ENCODE measurements at regions not wholly inside any gene's neighbourhood (a gene's known extent, or its start where the extent isn't known, plus 50 kb on each side); places are given as distances from the start of the nearest gene placed in this dataset.

DNA sequence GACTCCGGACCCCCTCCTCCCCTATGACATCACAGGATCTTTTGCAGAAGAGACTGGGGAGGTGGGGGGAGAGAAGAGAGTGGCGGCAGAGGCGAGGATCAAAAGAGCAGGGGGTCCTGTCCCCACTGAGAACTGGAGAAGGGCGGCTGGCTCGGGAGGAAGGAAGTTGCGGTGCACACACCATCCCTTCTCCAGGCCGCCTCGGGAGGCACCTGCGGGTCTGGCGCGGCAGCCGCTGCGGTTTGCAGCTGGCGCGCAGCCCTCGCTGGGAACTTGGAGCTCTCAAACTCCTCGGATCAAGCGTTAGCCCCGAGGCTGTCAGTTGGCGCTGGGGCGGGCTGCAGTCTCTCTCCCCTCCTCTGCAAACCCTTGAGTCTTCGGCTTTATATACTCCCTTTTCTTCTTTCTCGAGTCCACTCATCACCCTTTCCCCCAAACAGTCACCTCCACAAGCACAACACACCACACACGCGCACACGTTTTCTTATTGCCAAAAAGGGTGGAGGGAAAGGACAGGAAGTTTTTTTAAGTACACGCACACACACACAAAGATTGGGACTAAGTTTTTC lies 180.7 kb downstream of the TBXT start:
- H3K4me3 ChIP-seq (replicated peaks; ENCODE audit: low read depth, low read length) = no peak overlapping the region
- no peaks in the 10 kb centered on the region; the same call in 1 of the 2 replicates for H3K27me3 ChIP-seq (replicated peaks; ENCODE audit: control insufficient read depth, insufficient read depth, low read length)
- H3K36me3 ChIP-seq (ENCODE audit: control insufficient read depth, insufficient read depth, low read length) = no peaks in the 10 kb centered on the region
- TF ChIP-seq, protein P1, sequence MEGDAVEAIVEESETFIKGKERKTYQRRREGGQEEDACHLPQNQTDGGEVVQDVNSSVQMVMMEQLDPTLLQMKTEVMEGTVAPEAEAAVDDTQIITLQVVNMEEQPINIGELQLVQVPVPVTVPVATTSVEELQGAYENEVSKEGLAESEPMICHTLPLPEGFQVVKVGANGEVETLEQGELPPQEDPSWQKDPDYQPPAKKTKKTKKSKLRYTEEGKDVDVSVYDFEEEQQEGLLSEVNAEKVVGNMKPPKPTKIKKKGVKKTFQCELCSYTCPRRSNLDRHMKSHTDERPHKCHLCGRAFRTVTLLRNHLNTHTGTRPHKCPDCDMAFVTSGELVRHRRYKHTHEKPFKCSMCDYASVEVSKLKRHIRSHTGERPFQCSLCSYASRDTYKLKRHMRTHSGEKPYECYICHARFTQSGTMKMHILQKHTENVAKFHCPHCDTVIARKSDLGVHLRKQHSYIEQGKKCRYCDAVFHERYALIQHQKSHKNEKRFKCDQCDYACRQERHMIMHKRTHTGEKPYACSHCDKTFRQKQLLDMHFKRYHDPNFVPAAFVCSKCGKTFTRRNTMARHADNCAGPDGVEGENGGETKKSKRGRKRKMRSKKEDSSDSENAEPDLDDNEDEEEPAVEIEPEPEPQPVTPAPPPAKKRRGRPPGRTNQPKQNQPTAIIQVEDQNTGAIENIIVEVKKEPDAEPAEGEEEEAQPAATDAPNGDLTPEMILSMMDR (IDR thresholded peaks at IDR 0.05; ENCODE audit: insufficient read depth, low read length, poor library complexity, severe bottlenecking) = no peak
- DNase-seq (ENCODE audit: extremely low read depth, insufficient read length) = no peak

DNA sequence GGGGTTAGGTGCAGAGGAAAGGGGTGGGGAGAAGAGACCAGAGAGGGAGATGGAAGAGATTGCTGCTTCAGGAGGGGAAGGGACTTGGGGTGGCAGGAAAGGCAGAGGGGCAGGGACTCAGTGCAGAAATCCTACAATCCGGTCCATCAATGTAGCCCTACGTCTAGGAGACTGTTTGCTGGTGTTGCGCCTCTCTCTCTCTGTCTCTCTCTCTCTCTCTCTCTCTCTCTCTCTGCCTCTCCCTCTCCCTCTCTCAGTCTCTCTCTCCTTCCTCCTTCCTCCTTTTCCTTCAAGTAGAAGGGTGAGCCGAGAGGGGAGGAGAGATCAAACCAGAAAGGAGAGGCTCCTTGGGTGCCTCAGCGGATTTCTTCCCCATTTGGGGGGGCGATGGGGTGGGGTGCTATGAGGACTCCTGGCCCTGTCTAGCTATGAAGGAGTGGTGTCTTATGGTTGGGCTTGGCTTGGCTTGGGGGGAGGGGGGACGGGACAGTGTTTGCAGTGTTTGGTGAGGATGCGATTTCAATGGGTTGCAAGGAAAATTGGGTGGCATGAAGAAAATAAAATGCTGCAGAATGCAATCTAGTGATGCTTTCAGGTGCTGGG lies 181.2 kb downstream of the TBXT start:
- Histone ChIP-seq H3K4me3 (replicated peaks; ENCODE audit: low read depth, low read length) (no peak overlapping the region), H3K36me3 (ENCODE audit: control insufficient read depth, insufficient read depth, low read length) (no peaks in the 10 kb centered on the region), H3K27me3 (replicated peaks; ENCODE audit: control insufficient read depth, insufficient read depth, low read length) (no peaks in the 10 kb centered on the region; the same call in 1 of the 2 replicates)
- no peak for DNase-seq (ENCODE audit: extremely low read depth, insufficient read length)
- TF ChIP-seq, protein P1 (IDR thresholded peaks at IDR 0.05; ENCODE audit: insufficient read depth, low read length, poor library complexity, severe bottlenecking) = no peak

DNA sequence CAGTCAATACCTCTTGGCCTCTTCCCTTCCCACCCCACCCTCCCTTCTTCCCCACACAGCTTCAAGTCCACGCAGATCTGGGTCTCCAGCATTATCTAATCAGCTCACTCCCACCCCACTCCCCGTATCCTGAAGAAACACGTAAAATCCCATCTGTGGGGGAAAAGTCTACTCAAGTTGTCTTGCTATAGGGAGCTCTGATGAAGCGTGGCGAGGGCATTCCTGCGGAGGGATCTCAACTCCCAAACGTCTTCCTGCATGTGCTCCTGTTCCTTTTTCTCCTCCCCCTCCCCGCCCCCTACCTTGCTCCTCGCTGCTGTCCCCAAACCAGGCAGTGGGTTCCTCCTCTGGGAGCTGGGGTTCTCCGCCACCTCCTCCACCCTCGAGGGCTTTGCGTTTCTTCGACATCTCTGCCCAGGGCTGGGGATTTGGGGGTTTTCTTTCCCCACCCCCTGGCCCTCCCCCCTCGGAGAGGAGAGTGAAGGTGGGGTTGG lies 181.8 kb downstream of the TBXT start:
- Histone ChIP-seq H3K36me3 (ENCODE audit: control insufficient read depth, insufficient read depth, low read length) (no peaks in the 10 kb centered on the region), H3K27me3 (replicated peaks; ENCODE audit: control insufficient read depth, insufficient read depth, low read length) (no peaks in the 10 kb centered on the region; the same call in 1 of the 2 replicates), H3K4me3 (replicated peaks; ENCODE audit: low read depth, low read length) (no peak overlapping the region)
- TF ChIP-seq, protein P1 (IDR thresholded peaks at IDR 0.05; ENCODE audit: insufficient read depth, low read length, poor library complexity, severe bottlenecking) = no peak
- DNase-seq (ENCODE audit: extremely low read depth, insufficient read length) = no peak

DNA sequence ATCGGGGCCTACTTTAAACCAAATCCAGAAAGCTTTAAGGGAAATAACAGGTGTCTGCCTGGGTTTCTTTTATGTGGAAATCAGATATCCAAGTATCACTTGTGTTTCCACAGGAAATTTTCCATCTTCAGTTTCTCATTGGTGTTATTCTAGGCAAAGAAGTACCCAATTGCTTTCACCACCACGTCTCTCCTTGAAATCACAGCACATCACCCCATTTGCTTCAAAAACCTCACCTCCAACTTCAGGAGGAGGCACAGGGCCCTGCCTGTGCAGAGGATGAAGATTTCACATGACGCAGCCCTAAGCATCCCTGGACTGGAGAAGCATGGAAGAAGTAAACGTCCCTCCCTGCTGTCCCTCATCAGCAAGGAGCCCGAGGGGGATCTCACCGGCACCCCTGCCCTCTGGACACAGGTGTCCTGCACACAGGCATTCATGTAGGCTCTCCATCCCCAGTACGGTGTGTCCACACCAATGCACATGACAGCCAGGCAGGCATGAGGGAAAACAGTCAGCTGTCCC lies 182.3 kb downstream of the TBXT start:
- Histone ChIP-seq H3K27me3 (replicated peaks; ENCODE audit: control insufficient read depth, insufficient read depth, low read length) (no peaks in the 10 kb centered on the region; the same call in 1 of the 2 replicates), H3K4me3 (replicated peaks; ENCODE audit: low read depth, low read length) (no peak overlapping the region), H3K36me3 (ENCODE audit: control insufficient read depth, insufficient read depth, low read length) (no peaks in the 10 kb centered on the region)
- no peak for DNase-seq (ENCODE audit: extremely low read depth, insufficient read length)
- TF ChIP-seq, protein P1 (IDR thresholded peaks at IDR 0.05; ENCODE audit: insufficient read depth, low read length, poor library complexity, severe bottlenecking) = no peak

DNA sequence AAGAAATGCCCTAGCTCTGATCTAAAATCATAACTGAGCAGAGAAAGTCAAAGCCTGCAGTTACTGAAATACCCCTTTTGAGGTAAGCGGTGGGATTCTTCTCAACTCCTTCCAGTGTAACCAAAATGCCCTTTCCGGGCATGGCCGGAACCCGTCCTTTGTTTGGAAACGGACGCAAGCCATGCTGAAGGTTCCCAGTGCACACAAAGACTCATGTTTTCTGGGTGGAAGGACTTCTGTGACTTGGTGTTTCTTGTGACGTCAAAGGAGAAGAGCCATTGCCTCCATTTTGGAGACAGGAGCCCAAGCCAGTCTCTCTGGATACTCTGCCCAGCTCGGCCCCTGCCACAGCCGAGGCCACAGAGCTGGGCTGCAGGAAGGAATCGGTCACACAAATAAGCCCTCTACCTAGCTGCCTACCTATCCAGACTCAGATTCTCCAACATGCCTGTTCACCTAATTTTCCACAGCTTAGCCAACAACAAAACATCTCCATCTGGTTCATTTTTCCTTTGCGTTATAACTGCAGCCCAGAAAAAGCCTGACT lies 182.8 kb downstream of the TBXT start:
- H3K27me3 ChIP-seq (replicated peaks; ENCODE audit: control insufficient read depth, insufficient read depth, low read length) = no peaks in the 10 kb centered on the region; the same call in 1 of the 2 replicates

More for the DNA sequence above, 182.8 kb downstream of the TBXT start:
- TF ChIP-seq, protein P1 (IDR thresholded peaks at IDR 0.05; ENCODE audit: insufficient read depth, low read length, poor library complexity, severe bottlenecking) = no peak
- DNase-seq (ENCODE audit: extremely low read depth, insufficient read length) = no peak
- no peaks in the 10 kb centered on the region for H3K36me3 ChIP-seq (ENCODE audit: control insufficient read depth, insufficient read depth, low read length)
- no peak overlapping the region for H3K4me3 ChIP-seq (replicated peaks; ENCODE audit: low read depth, low read length)
